H1 (cell line): ENCODE measurements at regions not wholly inside any gene's neighbourhood (a gene's known extent, or its start where the extent isn't known, plus 50 kb on each side); places are given as distances from the start of the nearest gene placed in this dataset.

Source experiments
- CTCF ChIA-PET: fragments of 300-600 bp; sonication (Branson Sonifier 250); formaldehyde crosslinking; loops from one replicate; lab custom pipeline; 2021; ENCODE audit not compliant: partially characterized antibody; lab: Charles Lee
- POLR2A ChIA-PET: fragments of 300-600 bp; sonication (Branson Sonifier 250); formaldehyde crosslinking; loops from one replicate; lab custom pipeline; 2021; ENCODE audit warnings: inconsistent platforms; ENCODE audit not compliant: partially characterized antibody; lab: Charles Lee
- DNase-seq, 2 experiments: peaks; one replicate each; pipeline versions ENCODE4 v3.0.0 to v3.0.0-alpha.2; 2010 to 2022; ENCODE audit warnings: low spot score in 2 of 2, low read depth in 1 of 2, mixed read lengths in 1 of 2
- FAIRE-seq: peaks from 2 replicates; lab custom pipeline; 2011; peaks lifted over from hg19 to GRCh38; lab: Jason Lieb, UNC
- H2AFZ ChIP-seq: 2 replicates; pipeline ENCODE4 v1.8.1; 2012; ENCODE audit warnings: low read length, inconsistent platforms
- H2AK5ac ChIP-seq: 2 replicates; pipeline ENCODE4 v1.6.1; 2013; ENCODE audit warnings: low read depth, low read length
- H2BK120ac ChIP-seq: replicated peaks from 2 replicates; pipeline ENCODE3; 2013; ENCODE audit warnings: low read depth, low read length, inconsistent platforms
- H2BK12ac ChIP-seq: 2 replicates; pipeline ENCODE4 v1.6.1; 2013; ENCODE audit warnings: low read depth, low read length
- H2BK15ac ChIP-seq: 2 replicates; pipeline ENCODE4 v1.6.1; 2013; ENCODE audit warnings: low read length
- H2BK20ac ChIP-seq: 2 replicates; pipeline ENCODE4 v1.6.1; 2013; ENCODE audit warnings: low read length
- H2BK5ac ChIP-seq: 2 replicates; pipeline ENCODE4 v1.6.1; 2013; ENCODE audit warnings: low read depth, low read length
- H3K14ac ChIP-seq: 2 replicates; pipeline ENCODE4 v1.6.1; 2013; ENCODE audit warnings: inconsistent platforms; ENCODE audit not compliant: insufficient read length
- H3K18ac ChIP-seq: 2 replicates; pipeline ENCODE4 v1.6.1; 2013; ENCODE audit warnings: low read length; ENCODE audit errors: extremely low read depth
- H3K23ac ChIP-seq: 2 replicates; pipeline ENCODE4 v1.6.1; 2013; ENCODE audit warnings: inconsistent platforms; ENCODE audit not compliant: insufficient read length
- H3K23me2 ChIP-seq: 2 replicates; pipeline ENCODE4 v1.6.1; 2013; ENCODE audit warnings: low read depth, low read length
- H3K27ac ChIP-seq: 2 replicates; pipeline ENCODE4 v1.6.1; 2011; ENCODE audit warnings: low read depth, low read length, inconsistent platforms
- H3K27me3 ChIP-seq, 4 experiments: replicated peaks in 1 of 4; 1 replicate in 1 of 4; 2 replicates in 3 of 4; pipeline versions ENCODE4 v1.6.1 to v1.8.1; 2011 to 2013; ENCODE audit warnings: low read length in 3 of 4, mild to moderate bottlenecking in 3 of 4, inconsistent platforms in 2 of 4, mixed read lengths in 2 of 4, moderate library complexity in 1 of 4; ENCODE audit not compliant: control insufficient read depth in 3 of 4, insufficient read depth in 3 of 4; ENCODE audit errors: extremely low read depth in 1 of 4
- H3K36me3 ChIP-seq, 4 experiments: 2 replicates each; pipeline versions ENCODE4 v1.6.1 to v1.8.1; 2011 to 2013; ENCODE audit warnings: mild to moderate bottlenecking in 4 of 4, low read length in 3 of 4, moderate library complexity in 2 of 4, control low read depth in 1 of 4, inconsistent platforms in 1 of 4; ENCODE audit not compliant: insufficient read depth in 4 of 4, control insufficient read depth in 2 of 4
- H3K4ac ChIP-seq: replicated peaks from 2 replicates; pipeline ENCODE3; 2013; ENCODE audit warnings: low read length, low read depth, mixed read lengths, inconsistent platforms; ENCODE audit not compliant: insufficient read length
- H3K4me1 ChIP-seq, 4 experiments: replicated peaks in 1 of 4; 1 replicate in 1 of 4; 2 replicates in 3 of 4; pipeline versions ENCODE4 v1.6.1 to v1.8.1; 2011 to 2013; ENCODE audit warnings: low read length in 3 of 4, inconsistent platforms in 2 of 4, mixed read lengths in 1 of 4; ENCODE audit not compliant: insufficient read depth in 4 of 4, control insufficient read depth in 3 of 4
- H3K4me2 ChIP-seq, 2 experiments: 2 replicates each; pipeline versions ENCODE4 v1.6.1 to v1.8.1; 2011 to 2013; ENCODE audit warnings: low read depth in 2 of 2, low read length in 2 of 2, control low read depth in 1 of 2, inconsistent platforms in 1 of 2, mild to moderate bottlenecking in 1 of 2; ENCODE audit not compliant: insufficient read depth in 1 of 2
- H3K4me3 ChIP-seq, 4 experiments: fragments of 200-600, 300-600 bp in 1 of 4; sonication (generic), shearing (Covaris generic), sonication (Bioruptor Twin) in 1 of 4; 2 replicates each; pipeline versions ENCODE4 v1.5.1 to v1.8.1; 2011 to 2016; ENCODE audit warnings: low read length in 4 of 4, low read depth in 3 of 4, control low read depth in 2 of 4, inconsistent platforms in 2 of 4, mild to moderate bottlenecking in 2 of 4, mixed read lengths in 1 of 4, moderate library complexity in 1 of 4; ENCODE audit not compliant: insufficient read depth in 2 of 4; ENCODE audit errors: extremely low read depth in 1 of 4
- H3K56ac ChIP-seq: replicated peaks from 2 replicates; pipeline ENCODE3; 2013; ENCODE audit warnings: low read depth, mild to moderate bottlenecking, mixed read lengths, low read length, inconsistent platforms; ENCODE audit not compliant: insufficient read length
- H3K79me1 ChIP-seq: 2 replicates; pipeline ENCODE4 v1.6.1; 2013; ENCODE audit warnings: low read depth, low read length, control low read depth
- H3K79me2 ChIP-seq, 2 experiments: 2 replicates each; pipeline versions ENCODE4 v1.6.1 to v1.8.1; 2012 to 2013; ENCODE audit warnings: low read length in 2 of 2, mild to moderate bottlenecking in 2 of 2, inconsistent platforms in 1 of 2; ENCODE audit not compliant: insufficient read depth in 2 of 2, control insufficient read depth in 1 of 2
- H3K9ac ChIP-seq, 4 experiments: replicated peaks in 1 of 4; 1 replicate in 1 of 4; 2 replicates in 3 of 4; pipeline versions ENCODE4 v1.6.1 to v1.8.1; 2011 to 2013; ENCODE audit warnings: low read depth in 3 of 4, low read length in 3 of 4, control low read depth in 2 of 4, mild to moderate bottlenecking in 2 of 4, moderate library complexity in 2 of 4, inconsistent platforms in 1 of 4; ENCODE audit errors: extremely low read depth in 1 of 4
- H3K9me3 ChIP-seq, 2 experiments: 2 replicates each; pipeline versions ENCODE4 v1.6.1 to v1.8.1; 2012 to 2013; ENCODE audit warnings: mild to moderate bottlenecking in 2 of 2, moderate library complexity in 2 of 2, control low read depth in 1 of 2, inconsistent platforms in 1 of 2, low read depth in 1 of 2, low read length in 1 of 2, mixed read lengths in 1 of 2; ENCODE audit not compliant: insufficient read depth in 2 of 2
- H4K20me1 ChIP-seq, 2 experiments: replicated peaks in 1 of 2; 2 replicates each; pipeline versions ENCODE3 to v1.8.1; 2011 to 2013; ENCODE audit warnings: inconsistent platforms in 2 of 2, low read length in 2 of 2, mild to moderate bottlenecking in 1 of 2; ENCODE audit not compliant: insufficient read depth in 2 of 2, control insufficient read depth in 1 of 2
- H4K5ac ChIP-seq: 2 replicates; pipeline ENCODE4 v1.6.1; 2013; ENCODE audit warnings: low read length, low read depth, mixed read lengths, inconsistent platforms; ENCODE audit not compliant: insufficient read length
- H4K8ac ChIP-seq: 2 replicates; pipeline ENCODE4 v1.8.0; 2013; ENCODE audit warnings: mild to moderate bottlenecking, moderate library complexity, low read length, inconsistent platforms; ENCODE audit not compliant: insufficient read depth; ENCODE audit errors: extremely low read depth
- H4K91ac ChIP-seq: replicated peaks from 2 replicates; pipeline ENCODE3; 2013; ENCODE audit warnings: low read length, mixed read lengths, inconsistent platforms; ENCODE audit not compliant: insufficient read length
- ASH2L ChIP-seq: fragments of 200-600, 300-600 bp; sonication (generic); IDR thresholded peaks from one replicate; pipeline ENCODE4 v1.7.1; 2017; ENCODE audit warnings: low read length
- FOSL1 ChIP-seq: IDR thresholded peaks from 2 replicates; pipeline ENCODE4 v1.6.1; 2011; ENCODE audit warnings: mild to moderate bottlenecking, low read depth, low read length, moderate library complexity; ENCODE audit not compliant: insufficient read depth
- RAD21 ChIP-seq, 2 experiments: IDR thresholded peaks in 1 of 2; conservative IDR thresholded peaks in 1 of 2; 2 replicates each; pipeline ENCODE4 v1.6.1; 2011; ENCODE audit warnings: low read depth in 2 of 2, low read length in 2 of 2, improper control_type of control experiment in 1 of 2, inconsistent platforms in 1 of 2, mild to moderate bottlenecking in 1 of 2, moderate library complexity in 1 of 2
- SIN3A ChIP-seq, 2 experiments: IDR thresholded peaks in 1 of 2; conservative IDR thresholded peaks in 1 of 2; 2 replicates each; pipeline ENCODE4 v1.6.1; 2011 to 2012; ENCODE audit warnings: low read length in 2 of 2, improper control_type of control experiment in 1 of 2, low read depth in 1 of 2, mild to moderate bottlenecking in 1 of 2
- WGBS, 2 experiments: shearing (Covaris generic) in 1 of 2; methylation state at CpG; one replicate each; pipeline versions ENCODE4 v1.1.6 to v1.1.7; 2013 to 2015; ENCODE audit warnings: low lambda C conversion rate in 2 of 2, mixed read lengths in 2 of 2, inconsistent platforms in 1 of 2, low coverage in 1 of 2, missing lambda C conversion rate in 1 of 2; ENCODE audit not compliant: insufficient replicate concordance in 2 of 2, insufficient coverage in 1 of 2, insufficient read length in 1 of 2; ENCODE audit errors: extremely low coverage in 1 of 2, missing lambda C conversion rate in 1 of 2; 5-methylcytosine and 5-hydroxymethylcytosine counted together

GRCh38 chr13:84917252-84917878 lies 881.9 kb downstream of the SLITRK6 start:
- CTCF ChIA-PET, result no interaction called here
- no peak overlapping the region for H4K5ac ChIP-seq
- no peak overlapping the region for H3K4me3 ChIP-seq
- no peaks in the 10 kb centered on the region for H3K79me2 ChIP-seq
- H3K23me2 ChIP-seq, result no peaks in the 10 kb centered on the region
- no peak overlapping the region for H3K4ac ChIP-seq
- no peak overlapping the region for H4K91ac ChIP-seq
- H3K23ac ChIP-seq, result no peak overlapping the region
- H2BK20ac ChIP-seq, result no peak overlapping the region
- no peaks in the 10 kb centered on the region for H3K4me1 ChIP-seq
- no peak overlapping the region for H3K9ac ChIP-seq
- no peak overlapping the region for H3K27ac ChIP-seq
- no peaks in the 10 kb centered on the region for H4K20me1 ChIP-seq
- 86% methylated on average over 4 of the region's 4 CpGs; no CpG with 5 or more reads in 1 of the 2 experiments for WGBS, 2 experiments
- H3K56ac ChIP-seq, result no peak overlapping the region
- TF ChIP-seq ASH2L (no peak), SIN3A (conservative IDR thresholded peaks at IDR 0.05 in 1 of 2, IDR thresholded peaks at IDR 0.05 in 1 of 2; ENCODE audit: low read depth in 1 of 2, low read length in 2 of 2) (no peak), RAD21 (IDR thresholded peaks at IDR 0.05 in 1 of 2, conservative IDR thresholded peaks at IDR 0.05 in 1 of 2; ENCODE audit: low read depth in 2 of 2, low read length in 2 of 2) (peak in 1 of 2 experiments; percentile 29; a peak in 2 of 4 replicates), FOSL1 (no peak)
- TF ChIP-seq, all 59 proteins: peak for 1
- Histone ChIP-seq H2BK5ac (no peak overlapping the region), H2BK15ac (no peak overlapping the region), H3K27me3 (no peaks in the 10 kb centered on the region), H3K14ac (no peak overlapping the region), H3K36me3 (no peaks in the 10 kb centered on the region; a peak in 1 of 8 replicates), H3K4me2 (no peak overlapping the region), H3K9me3 (no peaks in the 10 kb centered on the region), H2AK5ac (no peak overlapping the region), H3K79me1 (no peaks in the 10 kb centered on the region), H2BK120ac (no peak overlapping the region), H3K18ac (no peak overlapping the region), H2AFZ (no peak overlapping the region), H2BK12ac (no peak overlapping the region), H4K8ac (no peak overlapping the region)
- no peak for DNase-seq
- POLR2A ChIA-PET, result no interaction called here
- FAIRE-seq, result no peak
